ENCODE measurements at regions not wholly inside any gene's neighbourhood (a gene's known extent, or its start where the extent isn't known, plus 50 kb on each side); places are given as distances from the start of the nearest gene placed in this dataset.

DNA sequence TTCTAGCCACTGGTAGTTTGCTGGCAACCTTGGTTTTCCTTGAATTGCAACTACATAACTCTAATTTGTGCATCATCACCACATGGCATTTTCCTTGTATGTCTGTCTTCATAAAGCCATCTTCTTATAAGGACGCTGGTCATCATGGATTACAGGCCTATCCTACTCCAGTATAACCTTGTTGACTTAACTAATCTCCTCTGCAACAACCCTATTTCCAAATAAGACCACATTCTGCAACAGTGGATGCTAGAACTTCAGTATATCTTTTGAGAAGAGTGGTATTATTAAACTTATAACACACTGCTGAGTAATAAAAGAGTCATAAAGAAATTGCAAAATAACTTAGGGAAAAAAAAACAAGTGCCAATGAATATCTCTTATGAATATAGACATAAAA is 511.8 kb upstream of the FOXG1 start:
- TF ChIP-seq CEBPB (IDR thresholded peaks at IDR 0.05; ENCODE audit: low read depth, low read length) (no peak), SMC3 (IDR thresholded peaks at IDR 0.05; ENCODE audit: low read depth, low read length) (no peak), POLR2A (IDR thresholded peaks at IDR 0.05; ENCODE audit: low read depth, low read length) (no peak), MAZ (IDR thresholded peaks at IDR 0.05; ENCODE audit: borderline replicate concordance, low read depth, low read length) (no peak), MXI1 (IDR thresholded peaks at IDR 0.05; ENCODE audit: borderline replicate concordance, low read depth, low read length) (no peak), NFE2L2 (IDR thresholded peaks at IDR 0.05; ENCODE audit: low read depth, low read length) (no peak), RFX5 (IDR thresholded peaks at IDR 0.05; ENCODE audit: low read depth, low read length) (no peak)
- TF ChIP-seq, protein P1, sequence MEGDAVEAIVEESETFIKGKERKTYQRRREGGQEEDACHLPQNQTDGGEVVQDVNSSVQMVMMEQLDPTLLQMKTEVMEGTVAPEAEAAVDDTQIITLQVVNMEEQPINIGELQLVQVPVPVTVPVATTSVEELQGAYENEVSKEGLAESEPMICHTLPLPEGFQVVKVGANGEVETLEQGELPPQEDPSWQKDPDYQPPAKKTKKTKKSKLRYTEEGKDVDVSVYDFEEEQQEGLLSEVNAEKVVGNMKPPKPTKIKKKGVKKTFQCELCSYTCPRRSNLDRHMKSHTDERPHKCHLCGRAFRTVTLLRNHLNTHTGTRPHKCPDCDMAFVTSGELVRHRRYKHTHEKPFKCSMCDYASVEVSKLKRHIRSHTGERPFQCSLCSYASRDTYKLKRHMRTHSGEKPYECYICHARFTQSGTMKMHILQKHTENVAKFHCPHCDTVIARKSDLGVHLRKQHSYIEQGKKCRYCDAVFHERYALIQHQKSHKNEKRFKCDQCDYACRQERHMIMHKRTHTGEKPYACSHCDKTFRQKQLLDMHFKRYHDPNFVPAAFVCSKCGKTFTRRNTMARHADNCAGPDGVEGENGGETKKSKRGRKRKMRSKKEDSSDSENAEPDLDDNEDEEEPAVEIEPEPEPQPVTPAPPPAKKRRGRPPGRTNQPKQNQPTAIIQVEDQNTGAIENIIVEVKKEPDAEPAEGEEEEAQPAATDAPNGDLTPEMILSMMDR (conservative IDR thresholded peaks at IDR 0.05; ENCODE audit: low read depth, low read length) = no peak
- TF ChIP-seq, protein P2, sequence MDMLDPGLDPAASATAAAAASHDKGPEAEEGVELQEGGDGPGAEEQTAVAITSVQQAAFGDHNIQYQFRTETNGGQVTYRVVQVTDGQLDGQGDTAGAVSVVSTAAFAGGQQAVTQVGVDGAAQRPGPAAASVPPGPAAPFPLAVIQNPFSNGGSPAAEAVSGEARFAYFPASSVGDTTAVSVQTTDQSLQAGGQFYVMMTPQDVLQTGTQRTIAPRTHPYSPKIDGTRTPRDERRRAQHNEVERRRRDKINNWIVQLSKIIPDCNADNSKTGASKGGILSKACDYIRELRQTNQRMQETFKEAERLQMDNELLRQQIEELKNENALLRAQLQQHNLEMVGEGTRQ (IDR thresholded peaks at IDR 0.05; ENCODE audit: low read depth, low read length) = no peak

Data from IMR-90 (cell line).